LNCAP (cell line): ENCODE measurements at regions not wholly inside any gene's neighbourhood (a gene's known extent, or its start where the extent isn't known, plus 50 kb on each side); places are given as distances from the start of the nearest gene placed in this dataset.

Source experiments
- TF ChIP-seq, protein P1 (sequence below): fragments of 450-650 bp; IDR thresholded peaks from 2 replicates; pipeline ENCODE4 v1.5.1; 2017; ENCODE audit warnings: mild to moderate bottlenecking

DNA sequence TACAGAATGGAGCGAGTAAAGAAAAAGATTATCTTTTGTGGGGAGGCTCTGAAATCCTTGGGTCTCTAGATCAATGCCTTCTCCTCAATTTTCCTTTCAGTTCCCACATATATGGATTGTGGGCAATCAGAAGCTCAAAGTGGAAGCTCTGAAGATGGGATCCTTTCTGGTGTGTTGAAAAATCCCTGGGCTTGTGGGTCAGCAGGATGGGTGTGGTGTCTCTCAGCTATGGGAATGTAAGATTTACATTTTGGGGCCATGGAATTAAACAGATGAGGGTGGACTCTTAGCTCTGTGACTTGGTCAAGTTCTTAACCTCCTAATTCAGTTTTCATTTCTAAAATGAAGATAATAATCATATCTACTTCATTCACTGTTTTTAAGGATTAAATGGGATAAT is 231.9 kb upstream of the CA10 start:
- TF ChIP-seq, protein P1, sequence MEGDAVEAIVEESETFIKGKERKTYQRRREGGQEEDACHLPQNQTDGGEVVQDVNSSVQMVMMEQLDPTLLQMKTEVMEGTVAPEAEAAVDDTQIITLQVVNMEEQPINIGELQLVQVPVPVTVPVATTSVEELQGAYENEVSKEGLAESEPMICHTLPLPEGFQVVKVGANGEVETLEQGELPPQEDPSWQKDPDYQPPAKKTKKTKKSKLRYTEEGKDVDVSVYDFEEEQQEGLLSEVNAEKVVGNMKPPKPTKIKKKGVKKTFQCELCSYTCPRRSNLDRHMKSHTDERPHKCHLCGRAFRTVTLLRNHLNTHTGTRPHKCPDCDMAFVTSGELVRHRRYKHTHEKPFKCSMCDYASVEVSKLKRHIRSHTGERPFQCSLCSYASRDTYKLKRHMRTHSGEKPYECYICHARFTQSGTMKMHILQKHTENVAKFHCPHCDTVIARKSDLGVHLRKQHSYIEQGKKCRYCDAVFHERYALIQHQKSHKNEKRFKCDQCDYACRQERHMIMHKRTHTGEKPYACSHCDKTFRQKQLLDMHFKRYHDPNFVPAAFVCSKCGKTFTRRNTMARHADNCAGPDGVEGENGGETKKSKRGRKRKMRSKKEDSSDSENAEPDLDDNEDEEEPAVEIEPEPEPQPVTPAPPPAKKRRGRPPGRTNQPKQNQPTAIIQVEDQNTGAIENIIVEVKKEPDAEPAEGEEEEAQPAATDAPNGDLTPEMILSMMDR: no peak

DNA sequence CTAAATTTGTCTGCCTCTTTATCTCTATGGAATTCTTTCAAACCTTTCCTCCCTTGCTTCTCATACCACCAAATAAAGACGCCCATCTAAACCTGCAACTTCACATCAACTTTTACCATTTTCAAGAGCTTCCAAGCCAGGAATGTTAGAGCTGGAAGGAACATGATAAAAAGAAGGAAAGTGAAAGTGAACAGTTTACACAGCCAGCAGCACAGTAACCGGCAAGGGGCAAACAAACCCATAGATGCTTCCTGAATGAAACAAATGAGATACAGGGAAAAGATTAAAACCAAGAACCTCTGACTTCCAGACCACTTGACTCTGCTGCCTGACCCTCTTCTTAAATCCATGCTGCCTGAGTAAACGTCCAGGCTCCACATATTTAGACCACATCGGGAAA is 231.1 kb upstream of the CA10 start:
- TF ChIP-seq, protein P1: no peak

DNA sequence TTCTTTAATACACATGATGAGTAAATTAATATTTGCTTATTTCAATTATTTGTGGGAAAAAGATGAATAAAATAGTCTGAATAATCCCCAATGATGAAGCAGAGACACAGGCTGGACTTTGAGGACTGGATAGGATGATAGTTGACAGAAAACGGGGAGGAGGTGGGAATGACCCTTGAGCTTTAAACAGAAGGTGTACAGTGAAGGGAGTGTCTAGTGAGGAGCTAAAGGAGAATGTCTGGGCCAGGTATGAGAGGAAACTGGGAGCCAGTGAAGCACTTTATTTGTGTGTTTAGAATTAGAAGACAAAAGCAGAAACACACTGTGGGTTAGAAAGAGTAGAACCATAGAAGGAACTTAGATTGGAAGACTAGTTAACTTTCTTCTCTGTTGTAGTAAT is 230.4 kb upstream of the CA10 start:
- TF ChIP-seq, protein P1: no peak

DNA sequence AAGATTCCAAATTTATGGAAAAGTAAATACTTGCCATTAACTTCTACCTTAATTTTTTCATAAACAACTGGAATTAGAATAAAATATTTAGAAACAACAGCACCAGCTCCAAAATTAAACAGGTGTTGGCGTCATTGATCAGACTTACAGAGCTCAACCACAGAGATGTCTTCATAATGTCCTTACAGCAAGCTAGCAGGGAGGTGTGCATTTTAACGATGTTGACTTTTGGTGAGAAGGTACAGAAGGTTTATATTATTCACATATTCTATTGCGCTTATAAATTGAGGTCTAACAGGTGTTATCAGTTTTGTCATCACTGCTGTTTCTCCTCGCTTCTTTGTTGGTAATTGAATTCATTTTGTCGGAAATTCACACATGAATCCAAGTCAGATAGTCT is 226.2 kb upstream of the CA10 start:
- TF ChIP-seq, protein P1: no peak

DNA sequence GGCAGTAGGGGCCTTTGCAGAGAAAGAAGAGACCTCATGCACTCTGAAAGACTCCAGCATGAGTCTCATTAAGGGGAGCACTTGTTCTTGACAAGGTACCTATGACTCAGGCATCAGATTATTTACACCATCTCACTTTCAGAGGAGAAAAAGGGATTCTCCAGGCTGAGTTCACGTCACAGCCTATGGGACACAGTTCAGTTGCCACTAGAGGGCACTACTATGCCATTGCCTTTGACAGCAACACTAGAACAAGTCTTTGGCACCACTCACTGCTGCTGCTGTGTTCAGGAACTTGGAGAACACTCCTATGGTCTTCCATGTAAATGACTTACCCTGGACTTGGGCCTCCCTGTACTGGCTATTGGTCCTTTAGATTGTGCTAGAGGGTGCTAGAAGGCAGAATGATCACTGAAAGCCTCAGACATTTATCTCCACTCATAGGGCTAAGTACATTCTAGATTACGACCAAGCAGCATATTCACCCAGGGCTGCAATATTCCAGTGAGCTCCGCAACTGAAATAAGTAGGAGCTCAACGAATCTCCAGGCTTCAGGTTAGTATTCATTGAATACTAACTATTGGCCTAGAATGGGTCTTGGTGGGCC is 225.1 kb upstream of the CA10 start:
- TF ChIP-seq, protein P1: peak; percentile 82

DNA sequence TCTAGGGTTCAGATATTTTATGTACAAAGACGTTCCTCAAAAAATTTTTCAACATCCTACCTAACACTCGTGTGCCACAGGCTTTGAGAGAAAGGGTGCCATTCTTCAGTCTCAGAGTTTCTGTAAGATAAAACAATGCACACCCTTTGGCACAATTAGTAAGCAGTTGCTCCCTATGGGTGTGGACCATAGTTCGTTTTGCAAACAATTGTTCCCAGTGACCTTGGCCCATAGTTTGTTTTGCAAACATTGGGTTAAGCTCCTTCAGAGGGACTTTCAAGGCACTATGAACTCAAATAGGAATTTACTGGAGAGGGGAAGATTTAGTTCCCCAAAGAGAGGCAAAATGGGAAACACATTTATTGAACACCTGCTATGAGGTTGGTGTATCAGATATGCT is 220.3 kb upstream of the CA10 start:
- TF ChIP-seq, protein P1: no peak

DNA sequence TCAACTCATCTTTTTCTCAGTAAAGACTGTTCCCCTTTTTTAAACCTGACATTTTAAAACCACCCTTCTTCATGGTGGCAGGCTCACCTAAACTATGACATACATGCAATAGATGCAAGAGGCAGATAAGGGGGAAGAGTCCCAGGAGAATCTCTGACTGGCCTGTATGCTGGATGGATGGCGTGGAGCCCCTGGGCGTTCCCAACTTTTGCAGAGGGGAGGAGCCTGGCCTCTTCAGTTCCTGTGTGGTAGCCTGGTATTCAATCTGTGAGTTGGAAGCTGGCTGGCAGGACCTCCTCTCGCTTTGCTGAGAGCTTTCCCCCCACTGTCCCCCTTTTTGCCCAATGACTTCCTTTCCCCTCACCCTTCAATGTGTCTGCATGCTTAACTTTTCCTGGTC is 217.6 kb upstream of the CA10 start:
- TF ChIP-seq, protein P1: no peak

DNA sequence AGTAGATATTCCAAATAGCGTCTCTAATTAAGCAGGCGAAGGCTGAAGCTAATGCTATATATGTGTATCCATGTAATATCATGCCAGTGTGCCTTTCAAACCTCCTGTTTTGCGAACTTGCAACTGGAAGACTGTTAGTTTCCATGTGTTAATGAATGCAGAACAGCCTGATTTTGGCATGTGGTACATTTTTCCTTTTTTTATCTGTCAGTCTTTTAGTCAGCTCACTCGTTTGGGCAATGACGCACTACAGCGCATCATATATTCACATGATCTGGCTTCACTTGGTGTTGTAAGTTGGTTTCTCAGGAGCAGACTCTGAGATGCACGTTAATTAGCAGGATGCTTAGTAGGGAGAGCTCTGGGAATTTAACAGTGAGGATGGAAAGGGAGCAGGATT is 210.4 kb upstream of the CA10 start:
- TF ChIP-seq, protein P1: no peak
